K562 (cell line): ENCODE measurements at regions not wholly inside any gene's neighbourhood (a gene's known extent, or its start where the extent isn't known, plus 50 kb on each side); places are given as distances from the start of the nearest gene placed in this dataset.

ENCODE experiments used
- ATAC-seq: fragments of 200-7000 bp; cut with Tn5 transposase; 3 replicates; pipeline ENCODE4 v1.9.1; 2020; ENCODE audit warnings: moderate library complexity
- BruUV-seq: library from RNA; stranded (reverse); fragments of 400-500 nt; replicated peaks from 2 replicates; lab custom pipeline; 2021; lab: Mats Ljungman, UMichigan
- CTCF ChIA-PET: fragments of 300-600 bp; formaldehyde crosslinking; extraction: SDS; loops from one replicate; lab custom pipeline; 2021; ENCODE audit warnings: low intra/inter-chr PET ratio; lab: Yijun Ruan, JAX
- POLR2A ChIA-PET: fragments of 300-600, 350-650 bp; sonication (Branson Sonifier 250); formaldehyde crosslinking; extraction: SDS; loops from one replicate; lab custom pipeline; 2021; ENCODE audit warnings: antibody characterized with exemption, inconsistent platforms; lab: Yijun Ruan, JAX
- DNase-seq, 4 experiments: peaks; one replicate each; pipeline versions ENCODE4 v3.0.0 to v3.0.0-alpha.2; 2011 to 2018; ENCODE audit warnings: low spot score in 3 of 4, mixed read lengths in 3 of 4; ENCODE audit errors: extremely low read depth in 1 of 4
- FAIRE-seq: peaks from 2 replicates; lab custom pipeline; 2011; peaks lifted over from hg19 to GRCh38; lab: Jason Lieb, UNC
- H2AFZ ChIP-seq: 2 replicates; pipeline ENCODE4 v1.6.0; 2011; ENCODE audit warnings: low read depth, low read length, control low read depth, inconsistent platforms
- H3K27ac ChIP-seq: fragments of 200-600 bp; 3 replicates; pipeline ENCODE4 v1.8.0; 2011; ENCODE audit warnings: low read depth, mild to moderate bottlenecking, control low read depth, inconsistent platforms, low read length, moderate library complexity, mixed read lengths; ENCODE audit errors: extremely low read depth
- H3K27me3 ChIP-seq, 2 experiments: fragments of 300-600 bp in 1 of 2; 2 replicates in 1 of 2; 3 replicates in 1 of 2; pipeline versions ENCODE4 v1.6.0 to v1.8.0; 2011; ENCODE audit warnings: inconsistent platforms in 2 of 2, low read length in 2 of 2, mild to moderate bottlenecking in 1 of 2, mixed read lengths in 1 of 2, moderate library complexity in 1 of 2; ENCODE audit not compliant: control insufficient read depth in 2 of 2, insufficient read depth in 2 of 2
- H3K36me3 ChIP-seq: fragments of 300-600 bp; 3 replicates; pipeline ENCODE4 v1.8.0; 2011; ENCODE audit warnings: mild to moderate bottlenecking, low read length, inconsistent platforms; ENCODE audit not compliant: control insufficient read depth, insufficient read depth
- H3K4me1 ChIP-seq, 2 experiments: fragments of 200-600 bp in 1 of 2; replicated peaks in 1 of 2; 2 replicates in 1 of 2; 3 replicates in 1 of 2; pipeline versions ENCODE4 v1.5.1 to v1.8.0; 2011; ENCODE audit warnings: inconsistent platforms in 2 of 2, low read length in 2 of 2, mild to moderate bottlenecking in 1 of 2, mixed read lengths in 1 of 2, moderate library complexity in 1 of 2; ENCODE audit not compliant: control insufficient read depth in 2 of 2, insufficient read depth in 2 of 2
- H3K4me2 ChIP-seq: 2 replicates; pipeline ENCODE4 v1.6.1; 2011; ENCODE audit warnings: low read length, control low read depth, inconsistent platforms, mixed read lengths; ENCODE audit not compliant: insufficient read depth
- H3K4me3 ChIP-seq: fragments of 200-600 bp; sonication (generic), shearing (Covaris generic); 2 replicates; pipeline ENCODE4 v1.5.1; 2016; ENCODE audit warnings: control low read depth, inconsistent platforms
- H3K79me2 ChIP-seq: fragments of 200-600 bp; 3 replicates; pipeline ENCODE4 v1.8.0; 2011; ENCODE audit warnings: low read length, inconsistent platforms; ENCODE audit not compliant: control insufficient read depth, insufficient read depth
- H3K9ac ChIP-seq, 2 experiments: 2 replicates each; pipeline versions ENCODE4 v1.6.0 to v1.6.1; 2011; ENCODE audit warnings: low read depth in 2 of 2, low read length in 2 of 2, control low read depth in 1 of 2, inconsistent platforms in 1 of 2, mild to moderate bottlenecking in 1 of 2, mixed read lengths in 1 of 2; ENCODE audit not compliant: insufficient read depth in 1 of 2
- H3K9me1 ChIP-seq: one replicate; pipeline ENCODE4 v1.6.0; 2011; ENCODE audit warnings: inconsistent platforms, mild to moderate bottlenecking, low read length, moderate library complexity; ENCODE audit not compliant: control insufficient read depth, insufficient read depth
- H3K9me3 ChIP-seq: replicated peaks from 2 replicates; pipeline ENCODE4 v1.5.1; 2011; ENCODE audit warnings: low read depth, low read length, inconsistent platforms; ENCODE audit not compliant: control insufficient read depth, insufficient read depth
- H4K20me1 ChIP-seq: replicated peaks from 2 replicates; pipeline ENCODE4 v1.6.1; 2011; ENCODE audit warnings: low read length, inconsistent platforms, mixed read lengths; ENCODE audit not compliant: control insufficient read depth, insufficient read depth
- GTF2E2 ChIP-seq: fragments of 200-800 bp; sonication (Bioruptor generic); IDR thresholded peaks from 2 replicates; pipeline ENCODE4 v1.6.1; 2016; ENCODE audit warnings: missing genetic modification characterization, missing compliant biosample characterization
- MIER1 ChIP-seq: fragments of 450-650 bp; IDR thresholded peaks from 2 replicates; pipeline ENCODE4 v1.6.1; 2016; ENCODE audit warnings: antibody characterized with exemption, mild to moderate bottlenecking, low read depth
- MTA3 ChIP-seq: fragments of 450-650 bp; formaldehyde crosslinking; IDR thresholded peaks from 2 replicates; pipeline ENCODE4 v1.6.1; 2017; ENCODE audit warnings: mild to moderate bottlenecking, borderline replicate concordance
- MYNN ChIP-seq, 2 experiments: sonication (generic); formaldehyde crosslinking in 1 of 2; IDR thresholded peaks; 2 replicates each; pipeline versions ENCODE4 v1.5.0 to v1.6.1; 2016 to 2020; ENCODE audit warnings: antibody characterized with exemption in 1 of 2, missing genetic modification reagents in 1 of 2
- PTRF ChIP-seq: fragments of 450-650 bp; IDR thresholded peaks from 2 replicates; pipeline ENCODE4 v1.6.1; 2016; ENCODE audit warnings: mild to moderate bottlenecking, missing genetic modification characterization, missing compliant biosample characterization
- ZNF280B ChIP-seq: fragments of 250-450 bp; sonication (Bioruptor Pico); IDR thresholded peaks from 2 replicates; pipeline ENCODE4 v1.5.1; 2021; ENCODE audit warnings: mild to moderate bottlenecking
- WGBS: fragments of 100-300 bp; shearing (Covaris generic); methylation state at CpG from one replicate; pipeline ENCODE4 v1.1.6; 2016; ENCODE audit warnings: low coverage, mixed read lengths; ENCODE audit not compliant: insufficient coverage; ENCODE audit errors: missing lambda C conversion rate; 5-methylcytosine and 5-hydroxymethylcytosine counted together
- in situ Hi-C: fragments of 300-500 bp; cut with MboI; formaldehyde crosslinking; loops from 4 replicates; pipeline ENCODE4 v1.15.0; 2018; ENCODE audit warnings: inconsistent platforms, mixed read lengths
- intact Hi-C: fragments of 100-400 bp; cut with micrococcal nuclease; formaldehyde crosslinking; loops from 2 replicates; pipeline ENCODE4 v1.14.2; 2022

DNA sequence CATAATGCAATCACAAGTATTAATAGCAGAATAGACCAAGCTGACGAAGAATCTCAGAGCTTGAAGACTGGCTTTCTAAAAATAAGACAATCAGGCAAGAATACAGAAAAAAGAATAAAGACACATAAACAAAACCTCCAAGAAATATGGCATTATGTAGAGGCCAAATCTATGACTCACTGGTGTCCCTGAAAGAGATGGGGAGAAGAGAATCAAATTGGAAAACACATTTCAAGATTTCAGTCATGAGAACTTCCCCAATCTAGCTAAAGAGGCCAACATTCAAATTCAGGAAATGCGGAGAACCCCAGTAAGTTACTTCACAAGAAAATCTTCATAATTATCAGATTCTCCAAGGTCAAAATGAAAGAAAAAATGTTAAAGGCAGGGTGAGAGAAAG, 69.0 kb upstream of the PDE7B start:
- Histone ChIP-seq H3K27me3 (no peaks in the 10 kb centered on the region), H2AFZ (no peak overlapping the region), H3K79me2 (no peaks in the 10 kb centered on the region), H3K9me3 (no peaks in the 10 kb centered on the region), H3K9me1 (no peaks in the 10 kb centered on the region), H3K4me2 (no peak overlapping the region), H3K27ac (no peak overlapping the region), H3K4me1 (no peaks in the 10 kb centered on the region), H3K36me3 (no peaks in the 10 kb centered on the region), H3K4me3 (no peak overlapping the region), H4K20me1 (no peaks in the 10 kb centered on the region), H3K9ac (no peak overlapping the region)
- 0% methylated on average over 2 of the region's 2 CpGs for WGBS
- DNase-seq (no peak), FAIRE-seq (no peak), ATAC-seq (no peak)
- in situ Hi-C loops (no loop called here), intact Hi-C loops (no loop called here)
- POLR2A ChIA-PET, result no interaction called here
- no TSS peak for BruUV-seq
- CTCF ChIA-PET, result no interaction called here
- TF ChIP-seq MTA3 (no peak), GTF2E2 (tag) (no peak)

DNA sequence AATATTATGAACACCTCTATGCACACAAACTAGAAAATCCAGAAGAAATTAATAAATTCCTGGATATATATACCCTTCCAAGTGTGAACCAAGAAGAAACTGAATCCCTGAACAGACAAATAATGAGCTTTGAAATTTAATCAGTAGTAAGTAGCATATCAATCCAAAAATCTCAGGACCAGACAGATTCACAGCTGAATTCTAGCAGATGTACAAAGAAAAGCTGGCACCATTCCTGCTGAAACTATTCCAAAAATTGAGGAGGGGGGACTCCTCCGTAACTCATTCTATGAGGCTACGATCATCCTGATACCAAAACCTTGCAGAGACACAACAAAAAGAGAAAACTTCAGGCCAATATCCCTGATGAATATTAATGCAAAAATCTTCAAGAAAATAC, 67.0 kb upstream of the PDE7B start:
- WGBS, result 4% methylated on average over 2 of the region's 2 CpGs
- in situ Hi-C loops, result no loop called here
- POLR2A ChIA-PET, result interaction anchor here (1.3 kb wide), 1 partner anchor 8 kb away, joined by 4 read pairs; no protein-coding TSS in a partner anchor
- FAIRE-seq (no peak), DNase-seq (no peak), ATAC-seq (no peak)
- Histone ChIP-seq H3K9me1 (no peaks in the 10 kb centered on the region), H3K27ac (no peak overlapping the region), H3K27me3 (no peaks in the 10 kb centered on the region), H3K36me3 (no peaks in the 10 kb centered on the region), H4K20me1 (no peaks in the 10 kb centered on the region), H3K4me2 (no peak overlapping the region), H3K9ac (no peak overlapping the region), H3K79me2 (no peaks in the 10 kb centered on the region), H3K4me3 (no peak overlapping the region), H3K9me3 (no peaks in the 10 kb centered on the region), H3K4me1 (no peaks in the 10 kb centered on the region), H2AFZ (no peak overlapping the region)
- BruUV-seq, result no TSS peak
- TF ChIP-seq PTRF (tag) (no peak), MYNN (IDR thresholded peaks at IDR 0.05) (no peak), MYNN (CRISPR knock-in tag; IDR thresholded peaks at IDR 0.05) (no peak), ZNF280B (no peak), MIER1 (no peak)
- CTCF ChIA-PET, result no interaction called here
- intact Hi-C loops, result no loop called here
